ENCODE measurements at regions not wholly inside any gene's neighbourhood (a gene's known extent, or its start where the extent isn't known, plus 50 kb on each side); places are given as distances from the start of the nearest gene placed in this dataset.
A peak's percentile ranks its signal among the peaks of the same experiment; 100 is the strongest.

DNA sequence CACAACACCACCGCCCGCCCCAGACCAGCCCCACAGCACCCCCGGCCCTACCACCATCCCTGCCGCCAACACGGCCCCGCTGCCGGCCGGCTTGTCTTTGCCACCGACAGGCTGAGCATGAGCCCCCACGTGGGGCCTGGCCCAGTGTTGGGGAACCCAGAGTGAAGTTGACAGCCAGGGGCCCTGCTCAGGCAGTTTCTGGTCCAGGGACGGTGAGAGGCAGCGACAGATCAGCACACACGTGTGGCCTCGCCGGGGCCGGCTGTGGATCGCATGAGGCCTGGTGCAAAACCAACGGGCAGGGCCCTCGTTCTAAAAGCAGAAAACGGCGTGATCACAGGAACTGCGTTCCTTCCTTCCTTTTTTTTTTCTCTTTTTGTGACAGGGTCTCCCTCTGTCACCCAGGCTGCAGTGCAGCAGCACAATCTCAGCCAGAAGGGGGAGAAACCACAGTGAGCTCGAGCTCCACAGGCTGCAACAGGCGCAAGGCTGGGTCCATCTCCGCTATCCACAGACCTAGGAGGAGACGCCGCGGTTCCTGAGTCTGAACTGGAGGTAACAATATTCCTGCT lies 50.5 kb upstream of the FBRSL1 start:
- no peak for DNase-seq

DNA sequence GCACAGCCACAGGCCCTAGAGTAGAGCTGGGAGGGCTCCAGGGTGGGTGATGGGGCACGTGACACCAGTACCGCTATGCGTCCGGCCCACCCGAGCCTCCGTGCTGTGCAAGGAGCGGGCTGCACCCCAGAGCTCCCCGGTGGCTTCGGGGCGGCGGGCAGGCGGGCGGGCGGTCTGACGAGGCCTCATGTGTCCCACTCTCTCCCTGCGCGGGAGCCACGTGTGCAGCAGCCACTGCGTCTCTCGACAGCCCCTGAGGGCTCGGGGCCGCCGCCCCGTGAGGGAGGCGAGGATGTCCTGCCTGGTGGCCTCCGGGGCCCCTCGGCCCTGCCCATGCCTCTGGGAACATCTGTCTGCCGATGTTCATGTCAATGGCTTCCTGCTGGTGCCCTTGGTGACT lies 51.2 kb upstream of the FBRSL1 start:
- no peak for DNase-seq

DNA sequence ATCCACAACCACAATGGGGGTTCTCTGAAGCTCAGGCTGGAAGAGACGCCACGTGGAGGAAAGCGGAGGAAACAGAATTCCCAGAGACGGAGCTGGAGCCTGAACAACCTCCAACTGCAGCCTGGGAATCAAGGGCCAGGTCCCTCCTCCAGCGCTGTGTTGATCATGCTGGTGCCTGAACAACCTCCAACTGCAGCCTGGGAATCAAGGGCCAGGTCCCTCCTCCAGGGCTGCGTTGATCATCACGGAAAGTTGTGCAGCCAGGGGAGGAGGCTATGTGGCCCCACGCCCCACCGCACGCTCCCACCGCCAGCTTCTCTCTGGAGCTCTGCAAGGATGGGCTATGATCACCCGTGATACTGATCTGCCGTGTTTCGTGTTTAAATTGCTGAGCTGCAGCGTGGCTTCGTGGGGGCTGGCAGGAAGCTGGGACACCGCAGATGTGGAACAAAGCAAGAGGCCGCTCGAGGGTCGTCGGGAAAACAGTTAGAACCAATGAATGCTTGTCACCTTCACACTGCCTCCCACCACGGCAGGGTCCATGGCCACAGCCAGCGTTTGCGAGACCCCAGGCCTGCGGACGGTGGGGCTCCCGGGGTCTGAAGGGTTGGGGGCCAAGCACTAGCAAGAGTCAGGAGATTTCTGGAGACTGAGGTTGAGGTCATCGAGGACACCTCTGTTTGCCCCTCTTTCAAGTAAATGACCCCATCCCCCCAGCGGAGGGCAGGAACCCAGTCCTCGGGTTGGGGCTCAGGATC lies 51.8 kb upstream of the FBRSL1 start:
- DNase-seq = no peak

DNA sequence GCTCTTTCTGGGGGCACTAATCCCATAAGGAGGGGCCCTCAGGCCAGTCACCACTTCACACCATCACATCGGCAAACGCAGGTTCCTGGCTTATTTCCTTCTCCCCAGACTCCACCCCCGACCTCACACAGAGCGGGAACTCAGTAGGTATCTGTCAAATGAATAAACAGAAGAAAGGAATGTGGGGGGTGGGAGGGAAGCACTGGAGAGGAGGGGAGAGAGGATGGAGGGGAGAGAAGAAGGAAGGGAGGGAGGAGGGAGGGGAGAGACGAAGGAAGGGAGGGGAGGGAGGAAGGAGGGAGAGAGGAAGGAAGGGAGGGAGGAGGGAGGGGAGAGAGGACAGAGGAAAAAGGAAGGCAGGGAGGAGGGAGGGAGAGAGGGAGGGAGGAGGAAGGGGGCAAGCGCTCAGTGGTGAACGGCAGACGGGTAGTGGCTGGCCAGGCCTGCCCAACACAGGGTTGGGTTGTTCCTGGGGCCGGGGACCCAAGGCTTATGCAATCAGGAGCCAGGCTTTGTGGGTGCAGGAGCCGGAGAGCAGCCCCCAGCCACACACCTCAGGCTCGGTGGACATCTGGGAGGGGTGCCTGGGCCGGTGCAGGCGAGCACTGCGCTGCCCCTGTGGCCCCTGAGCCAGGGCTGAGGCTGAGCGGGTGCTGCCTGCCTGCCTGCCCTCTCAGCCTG lies 52.6 kb upstream of the FBRSL1 start:
- no peak for DNase-seq

DNA sequence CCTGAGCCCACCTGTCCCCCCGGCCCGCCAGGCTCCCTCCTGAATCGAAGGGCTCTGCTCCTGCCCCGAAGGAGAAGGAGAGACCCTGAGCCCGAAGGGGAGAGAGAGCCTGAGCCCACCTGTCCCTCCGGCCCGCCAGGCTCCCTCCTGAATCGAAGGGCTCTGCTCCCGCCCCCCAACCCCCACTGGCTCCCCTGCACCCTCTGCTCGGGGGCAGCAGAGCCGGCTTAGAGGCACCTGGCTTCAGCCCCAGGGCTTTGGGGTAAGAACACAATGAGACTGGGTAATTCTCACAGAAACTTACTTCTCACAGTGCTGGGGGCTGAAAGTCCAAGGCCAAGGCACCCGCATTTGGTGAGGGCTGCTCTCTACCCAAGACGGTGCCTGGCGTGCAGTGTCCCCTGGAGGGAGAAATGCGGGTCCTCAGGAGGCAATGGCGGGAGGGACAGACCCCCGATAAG lies 53.1 kb upstream of the FBRSL1 start:
- no peak for DNase-seq

DNA sequence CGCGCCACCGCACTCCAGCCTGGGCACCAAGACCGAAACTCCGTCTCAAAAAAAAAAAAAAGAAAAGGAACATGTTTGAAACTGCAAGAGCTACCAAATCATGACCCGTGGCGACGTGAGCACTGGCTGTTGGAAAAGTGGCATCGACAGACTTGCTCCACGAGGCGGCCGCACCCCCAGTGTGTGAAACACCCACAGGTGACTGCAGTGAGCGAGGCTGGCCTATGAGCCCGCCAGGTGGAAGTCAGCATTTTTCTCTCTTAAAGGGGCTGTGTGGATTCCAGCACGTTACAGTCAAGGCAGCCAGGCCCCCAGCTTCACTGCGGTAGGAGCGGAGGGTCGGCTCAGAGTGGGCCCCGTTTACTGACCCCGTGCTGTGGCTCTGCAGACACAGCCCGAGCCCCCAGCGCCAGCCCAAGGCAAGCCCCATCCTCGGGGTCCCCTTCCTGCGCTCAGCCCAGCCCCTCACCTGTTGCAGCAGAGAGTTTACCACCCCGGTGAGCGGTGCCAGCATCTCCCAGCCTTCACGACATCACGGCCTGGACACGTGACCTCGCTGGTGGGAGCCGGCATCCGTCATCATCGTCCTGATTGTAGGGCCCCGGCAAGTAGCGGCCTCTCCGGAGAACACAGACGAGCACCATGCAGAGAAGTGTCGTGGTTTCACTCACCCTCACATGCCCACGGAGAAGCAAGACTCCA lies 54.3 kb upstream of the FBRSL1 start:
- no peak for DNase-seq

DNA sequence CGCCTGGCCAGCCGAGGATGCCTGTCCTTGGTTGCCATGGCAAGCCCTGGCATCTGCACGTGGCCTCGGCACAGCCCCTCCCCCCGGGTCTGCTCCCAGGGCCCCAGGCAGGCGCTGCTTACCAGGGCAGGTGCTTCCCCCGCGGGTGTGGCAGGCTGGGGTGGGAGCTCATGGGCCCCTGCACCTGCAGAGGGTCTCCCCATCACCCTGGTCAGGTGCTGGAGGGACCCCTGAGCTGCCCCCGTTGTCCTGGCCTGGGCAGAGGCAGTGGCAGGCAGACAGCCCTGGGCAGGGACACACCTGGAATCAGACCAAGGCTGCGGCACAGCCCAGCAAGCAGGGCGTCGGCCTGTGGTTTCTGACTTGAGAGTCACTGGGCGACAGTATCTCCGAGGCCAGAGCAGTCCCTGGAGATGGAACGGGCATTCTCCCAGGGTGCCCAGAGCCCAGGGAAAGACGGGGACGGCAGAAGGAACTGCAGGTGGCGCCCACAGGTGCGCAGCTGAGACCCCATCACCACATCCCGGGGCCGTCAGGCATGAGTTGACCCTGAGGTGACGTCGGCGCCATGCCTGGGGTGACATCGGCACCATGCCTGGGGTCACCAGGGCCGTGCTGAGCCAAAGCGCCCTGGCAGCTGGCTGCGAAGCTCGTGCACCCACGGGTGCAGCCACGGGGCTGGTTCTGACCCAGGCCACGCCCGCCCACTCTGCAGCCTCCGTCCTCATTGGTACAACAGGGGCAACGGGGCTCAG lies 56.1 kb upstream of the FBRSL1 start:
- no peak for DNase-seq

DNA sequence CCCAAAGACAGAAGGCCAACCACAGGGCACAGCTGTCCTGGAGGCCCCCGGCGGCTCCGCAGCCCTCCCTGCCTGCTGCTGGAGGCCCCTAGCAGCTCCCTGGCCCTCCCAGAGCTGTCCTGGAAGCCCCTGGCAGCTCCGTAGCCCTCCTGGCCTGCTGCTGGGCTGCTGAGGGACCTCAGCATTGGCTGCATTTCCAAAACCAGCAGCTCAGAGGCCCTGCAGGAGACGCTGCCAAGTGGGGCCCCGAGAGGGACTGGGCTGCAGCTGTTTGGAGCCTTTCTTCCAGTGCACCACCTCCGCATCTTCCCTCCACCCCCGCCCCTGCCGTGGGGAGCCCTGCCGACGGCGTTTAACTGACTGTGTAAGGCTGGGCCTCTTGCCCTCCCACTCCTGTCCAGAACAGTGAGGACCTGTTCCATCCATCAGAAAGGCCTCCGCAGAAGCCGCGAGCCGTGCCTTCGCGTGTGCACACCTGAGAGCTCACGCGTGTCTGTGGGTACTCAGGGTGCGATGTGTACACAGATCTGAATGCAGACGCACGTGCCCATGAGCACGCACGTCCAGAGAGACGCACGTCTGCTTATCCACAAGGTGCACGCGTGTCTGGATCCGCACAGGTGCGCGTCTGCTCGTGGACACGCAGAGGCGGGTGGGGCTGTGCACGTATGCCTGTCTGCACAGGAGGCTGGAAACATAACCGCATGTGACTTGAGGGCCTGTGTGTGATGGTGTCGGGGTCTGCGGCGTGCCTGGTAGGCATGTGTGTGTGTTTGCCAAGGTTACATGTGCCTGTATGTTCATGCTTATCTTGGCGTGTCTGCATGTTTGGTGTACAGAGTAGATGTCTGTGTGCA lies 57.0 kb upstream of the FBRSL1 start:
- DNase-seq = no peak

DNA sequence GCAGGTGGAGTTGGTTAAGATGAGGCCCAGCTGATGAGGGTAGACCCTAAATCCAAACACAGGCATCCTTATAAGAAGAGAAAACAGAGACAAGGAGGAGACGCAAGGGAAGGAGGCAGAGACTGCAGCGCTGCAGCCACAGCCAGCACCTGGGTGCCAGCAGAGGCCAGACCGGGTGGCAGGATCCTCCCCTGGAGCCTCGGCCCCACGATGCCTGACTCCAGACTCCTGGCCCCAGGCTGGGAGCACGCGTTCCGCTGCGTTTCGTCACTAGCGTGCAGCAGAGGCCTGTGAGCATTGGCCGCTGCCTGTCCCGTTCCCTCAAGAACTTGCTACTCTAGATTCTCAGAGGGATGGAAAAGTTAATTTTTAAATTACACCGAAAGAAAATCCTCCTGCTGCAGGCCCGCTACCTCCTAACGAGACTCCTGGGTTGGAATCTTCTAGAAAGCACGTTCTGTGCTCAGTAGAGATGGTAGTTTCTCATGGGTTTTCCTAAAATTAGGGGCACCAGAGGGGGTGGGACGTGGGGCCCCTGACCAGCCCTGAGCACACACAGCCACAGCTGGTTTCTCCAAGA lies 57.7 kb upstream of the FBRSL1 start:
- no peak for DNase-seq

DNA sequence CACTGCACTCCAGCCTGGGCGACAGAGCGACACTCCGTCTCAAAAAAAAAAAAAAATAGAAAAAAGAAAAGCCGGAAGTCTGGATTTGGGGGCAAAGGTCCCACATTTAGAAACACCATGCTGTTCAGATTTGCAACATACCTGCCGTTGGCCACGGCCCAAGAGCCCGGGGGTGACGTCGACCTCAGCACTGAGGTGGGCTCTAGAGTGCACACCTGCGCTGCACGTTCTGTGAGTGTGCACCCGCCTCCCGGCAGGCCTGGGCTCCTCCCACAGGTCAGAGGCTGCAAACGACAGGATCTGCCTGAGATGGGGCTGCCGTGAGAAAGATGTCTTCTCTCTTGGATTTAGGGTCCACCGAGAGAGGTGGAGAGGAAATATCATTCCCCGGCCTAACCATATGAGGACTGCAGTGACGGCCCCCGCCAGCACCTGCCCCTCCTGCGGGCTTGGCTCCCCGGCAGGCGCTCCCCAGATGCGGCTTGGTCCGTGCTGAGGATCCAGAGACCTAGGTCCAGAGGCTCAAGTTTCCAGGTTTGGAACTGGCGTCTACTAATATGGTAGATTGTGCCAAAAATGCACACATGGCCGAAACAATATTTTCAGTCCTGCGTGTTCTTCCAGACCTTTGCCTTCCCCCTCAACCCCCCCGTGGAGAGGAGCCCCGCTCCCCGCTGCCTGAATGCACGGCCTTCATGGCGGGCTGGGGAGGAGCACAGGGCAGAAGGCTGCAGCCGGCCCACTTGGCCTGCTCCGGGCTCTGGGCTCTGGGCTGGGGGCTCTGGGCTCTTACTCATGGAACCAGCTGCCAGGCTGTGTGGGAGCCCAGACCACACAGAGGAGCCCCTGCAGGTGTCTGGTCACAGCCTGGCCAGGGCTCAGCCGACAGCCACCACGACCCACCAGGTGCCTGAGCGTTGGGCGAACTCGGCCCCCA lies 58.8 kb upstream of the FBRSL1 start:
- DNase-seq = no peak

DNA sequence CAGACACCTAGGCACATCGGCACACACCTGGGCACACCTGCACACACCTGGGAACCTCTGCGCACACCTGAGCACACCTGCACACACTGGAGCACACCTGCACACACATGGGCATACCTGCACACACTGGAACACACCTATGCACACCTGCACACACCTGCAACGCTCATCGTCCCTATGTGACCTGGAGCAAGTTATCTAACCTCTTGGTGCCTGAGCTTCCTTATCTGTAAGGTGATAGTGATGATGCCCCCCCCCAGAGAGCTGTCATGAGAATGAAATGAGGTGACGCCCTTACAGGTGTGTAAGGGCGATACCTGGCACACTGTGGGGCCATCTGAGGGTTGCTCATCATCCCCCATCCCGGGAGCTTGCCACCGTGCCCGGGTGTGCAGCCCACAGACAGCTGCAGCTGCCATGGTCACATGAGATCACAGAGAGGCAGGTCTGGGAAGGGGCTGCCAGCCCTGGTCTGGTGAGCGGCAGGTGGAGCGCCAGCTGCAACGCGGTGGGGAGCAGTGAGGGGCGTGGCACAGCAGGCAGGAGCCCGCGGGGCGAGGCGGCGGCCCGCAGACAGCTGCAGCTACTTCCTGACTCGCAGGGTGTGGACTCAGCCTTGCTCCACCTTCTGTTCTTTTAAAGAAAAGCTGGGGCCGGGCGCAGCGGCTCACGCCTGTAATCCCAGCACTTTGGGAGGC lies 59.9 kb upstream of the FBRSL1 start:
- DNase-seq = peak; percentile 97

DNA sequence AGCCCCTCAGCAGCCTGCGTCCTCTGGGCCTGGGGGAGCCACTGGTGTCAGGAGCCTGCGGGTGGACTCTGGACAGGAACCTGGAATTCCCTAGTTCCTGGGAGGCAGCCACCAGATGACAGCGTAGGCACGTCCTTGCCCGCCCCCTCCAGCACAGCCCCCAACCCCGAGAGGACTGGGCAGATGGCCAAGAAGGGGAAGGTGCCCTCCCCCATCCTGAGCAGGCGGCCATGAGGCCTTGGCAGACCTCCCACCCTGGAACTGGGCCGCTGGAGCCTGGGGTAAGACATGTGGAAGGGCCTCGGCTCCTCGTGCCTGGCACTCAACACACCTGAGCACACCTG lies 60.4 kb upstream of the FBRSL1 start:
- peak; percentile 52 for DNase-seq

DNA sequence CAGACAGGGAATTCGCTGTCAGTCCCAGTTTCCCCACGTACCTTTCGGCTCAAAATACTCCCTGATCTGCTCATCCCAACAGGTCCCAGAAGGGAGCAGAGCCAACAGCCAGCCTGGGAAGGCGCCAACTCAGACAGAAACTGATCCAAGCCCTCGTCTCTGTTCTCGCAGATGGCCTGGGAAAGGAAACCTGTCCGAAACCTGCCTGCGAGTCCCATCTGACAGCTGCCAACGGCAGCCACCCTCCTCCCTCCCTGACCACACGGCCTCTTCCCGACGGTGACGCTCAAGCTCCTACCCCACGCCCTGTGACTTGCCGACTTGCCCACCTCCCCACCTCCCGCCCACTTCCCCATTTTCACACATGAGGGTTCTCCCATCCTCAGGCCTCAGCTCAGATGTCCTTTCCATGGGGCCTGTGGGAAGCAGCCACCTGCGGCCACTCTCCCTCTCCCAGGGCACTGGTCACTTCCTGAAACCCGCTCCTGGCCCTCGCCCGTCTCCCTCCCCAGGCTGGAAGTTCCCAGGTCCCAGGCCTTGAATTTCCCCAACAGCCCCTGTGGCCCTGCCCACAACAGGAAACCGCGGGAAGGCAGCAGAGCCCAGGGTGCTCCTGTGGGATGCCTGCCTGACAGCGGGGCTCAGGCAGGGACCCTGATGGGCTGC lies 60.9 kb upstream of the FBRSL1 start:
- peak; percentile 74 for DNase-seq

DNA sequence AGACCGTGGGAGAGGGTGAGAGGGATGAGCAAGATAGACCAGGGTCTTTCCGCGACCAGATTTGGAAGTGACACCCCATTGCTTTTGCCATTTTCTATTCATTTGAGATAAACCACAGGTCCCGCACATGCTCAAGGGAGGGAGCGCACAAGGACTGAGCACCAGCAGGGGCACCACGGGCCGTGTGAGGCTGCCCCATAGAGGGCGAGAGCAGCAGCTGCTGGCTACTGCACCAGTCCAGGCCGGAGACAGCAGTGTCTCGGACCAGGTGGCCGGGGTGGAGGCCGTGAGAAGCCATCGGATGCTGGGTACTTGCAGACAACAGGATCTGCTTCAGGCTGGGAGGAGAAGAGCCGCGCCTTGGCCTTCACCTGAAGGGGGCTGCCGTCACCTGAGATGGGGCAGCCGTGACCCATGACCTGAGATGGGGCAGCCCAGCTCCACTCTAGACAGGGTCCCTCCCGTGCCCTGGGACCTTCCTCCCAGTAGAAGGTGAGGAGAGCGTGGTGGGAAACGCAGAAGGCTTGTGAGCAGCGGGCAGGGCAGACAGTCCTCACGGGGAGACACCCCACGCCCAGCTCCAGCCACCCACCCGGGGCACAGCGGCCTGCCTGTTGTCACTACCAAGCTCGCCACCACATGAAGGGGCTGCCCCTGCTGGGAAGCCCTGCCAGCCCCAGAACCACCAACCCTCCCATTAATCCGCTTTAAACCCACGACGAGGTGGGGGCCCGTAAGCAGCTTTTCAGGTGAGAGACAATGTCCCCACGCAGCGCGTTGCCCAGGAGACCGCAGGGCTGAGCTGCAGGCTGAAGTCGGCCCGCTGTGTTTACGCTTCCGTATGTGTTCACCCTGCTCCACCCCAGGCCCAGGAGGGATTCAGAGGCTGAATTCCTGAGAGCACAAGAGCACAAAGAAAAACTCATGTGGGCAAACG lies 61.7 kb upstream of the FBRSL1 start:
- DNase-seq = peak; percentile 33

DNA sequence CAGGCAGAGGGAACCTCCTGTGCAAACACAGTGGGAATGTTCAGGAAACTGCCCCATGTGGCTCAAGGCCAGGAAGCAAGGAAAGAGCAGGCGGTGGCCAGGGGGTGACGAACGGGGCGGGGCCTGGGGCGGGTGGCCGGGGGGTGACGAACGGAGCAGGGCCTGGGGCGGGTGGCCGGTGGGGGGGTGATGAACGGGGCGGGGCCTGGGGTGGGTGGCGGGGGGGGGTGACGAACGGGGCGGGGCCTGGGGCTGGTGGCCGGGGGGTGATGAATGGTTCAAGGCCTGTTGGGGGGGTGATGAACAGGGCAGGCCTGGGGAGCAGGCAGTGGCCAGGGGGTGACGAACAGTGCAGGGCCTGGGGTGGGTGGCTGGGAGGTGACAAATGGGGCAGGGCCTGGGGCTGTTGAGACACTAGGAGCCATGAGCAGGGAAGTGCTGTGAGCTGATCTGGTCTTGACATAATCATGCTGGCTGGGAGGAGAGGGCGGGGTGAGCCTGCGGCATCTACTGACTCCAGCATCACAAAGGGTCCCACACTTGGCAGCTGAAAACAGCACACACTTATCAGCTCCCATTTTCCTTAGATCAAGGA lies 62.7 kb upstream of the FBRSL1 start:
- peak; percentile 15 for DNase-seq

DNA sequence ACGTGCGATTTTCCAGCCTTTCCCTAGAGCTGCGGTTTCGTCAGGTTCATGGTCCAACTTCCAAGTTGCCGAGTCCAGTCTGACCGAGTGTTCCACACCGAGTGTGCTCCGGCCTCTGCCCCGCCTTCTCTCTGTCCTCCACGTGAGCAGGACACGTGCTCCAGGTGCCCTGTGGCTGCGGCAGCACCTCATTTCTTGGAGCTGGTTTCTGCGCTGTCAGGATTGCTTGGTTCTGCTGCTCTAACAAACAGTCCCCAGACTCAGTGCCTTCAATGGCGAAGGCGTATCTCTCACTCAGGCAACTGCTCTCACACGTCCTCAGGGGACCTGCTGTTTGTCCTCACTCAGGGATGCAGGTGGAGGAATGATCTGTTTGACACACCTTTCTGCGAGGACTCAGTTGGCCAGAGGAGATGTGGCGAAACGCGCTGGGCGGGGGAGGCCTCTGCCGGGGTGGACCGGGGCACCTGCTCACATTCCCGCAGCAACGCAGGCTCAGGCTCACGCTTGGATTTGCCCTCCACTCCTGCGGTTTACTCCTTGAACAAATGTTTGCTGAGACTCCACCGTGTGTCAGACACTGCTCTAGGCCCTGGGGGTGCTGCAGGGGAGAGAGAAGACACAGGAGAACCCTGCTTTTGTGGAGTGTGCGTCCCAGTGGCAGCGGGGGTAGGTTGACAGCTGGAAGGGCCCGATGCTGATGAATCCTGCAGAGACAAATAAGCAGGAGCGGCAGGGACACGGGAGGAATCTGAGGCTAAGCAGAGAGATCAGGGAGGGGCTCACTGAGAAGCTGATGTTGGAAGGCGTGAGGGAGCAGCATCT lies 63.4 kb upstream of the FBRSL1 start:
- DNase-seq = no peak

DNA sequence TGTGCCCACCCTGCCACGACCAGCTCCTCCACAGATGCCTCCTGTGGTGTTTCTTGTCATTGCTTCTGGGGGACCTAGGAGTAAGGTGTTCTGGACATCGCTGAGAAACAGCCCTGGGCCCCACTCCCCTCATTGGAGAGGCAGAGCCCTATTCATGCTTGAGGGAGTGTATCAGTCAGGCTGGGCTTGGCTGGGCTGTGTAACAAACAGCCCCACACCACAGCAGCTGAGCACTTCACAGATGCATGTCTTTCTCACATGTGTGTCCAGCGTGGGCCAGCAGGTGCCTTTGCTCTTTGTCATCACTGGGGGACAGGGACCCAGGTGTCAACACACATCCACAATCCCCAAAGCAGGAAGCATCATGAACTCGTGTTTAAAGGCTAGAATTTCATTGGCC lies 65.1 kb upstream of the FBRSL1 start:
- no peak for DNase-seq
